Stimulated activated CD4-positive, alpha-beta T cell treated with anti-CD3 and anti-CD28 coated beads, Interleukin-2, amount 100 ng/mL, for 48 hours (primary cell): ENCODE measurements at regions not wholly inside any gene's neighbourhood (a gene's known extent, or its start where the extent isn't known, plus 50 kb on each side); places are given as distances from the start of the nearest gene placed in this dataset.
"Not testable (repeated sequence)": the region's sequence is repeated elsewhere in the genome, so short reads cannot be mapped to it uniquely, and the experiment has no call there.

Source experiments
- DNase-seq, 2 donors: peaks; one replicate each; pipeline ENCODE4 v3.0.0-alpha.2; 2020

GRCh38 chr3:159741281-159741680 lies 247.4 kb upstream of the IL12A start:
- no peak for DNase-seq

GRCh38 chr3:159748425-159748824 lies 240.2 kb upstream of the IL12A start:
- DNase-seq, result no peak

- no peak for DNase-seq
These were observed 239.2 kb upstream of the IL12A start for GRCh38 chr3:159749406-159749805.

- DNase-seq, result no peak
These were observed 237.5 kb upstream of the IL12A start for GRCh38 chr3:159751146-159751545.

- DNase-seq, result no peak
These were observed 236.9 kb upstream of the IL12A start for GRCh38 chr3:159751752-159752151.

- not testable (repeated sequence) for DNase-seq
These were observed 232.1 kb upstream of the IL12A start for GRCh38 chr3:159756279-159757207.

- DNase-seq, result no peak
These were observed 231.1 kb upstream of the IL12A start for GRCh38 chr3:159757341-159758060.

- no peak for DNase-seq
These were observed 228.6 kb upstream of the IL12A start for GRCh38 chr3:159760046-159760445.

GRCh38 chr3:159761369-159761768 lies 227.3 kb upstream of the IL12A start:
- no peak for DNase-seq

GRCh38 chr3:159761848-159762635 lies 226.6 kb upstream of the IL12A start:
- no peak for DNase-seq

GRCh38 chr3:159763011-159763601 lies 225.5 kb upstream of the IL12A start:
- peak in 1 of 2 donors; percentile 6 for DNase-seq

- DNase-seq, result no peak
These were observed 224.8 kb upstream of the IL12A start for GRCh38 chr3:159763602-159764489.

GRCh38 chr3:159764490-159765029 lies 224.1 kb upstream of the IL12A start:
- no peak for DNase-seq

- DNase-seq, result no peak
These were observed 223.4 kb upstream of the IL12A start for GRCh38 chr3:159765030-159765859.

GRCh38 chr3:159765860-159766294 lies 222.8 kb upstream of the IL12A start:
- no peak for DNase-seq

- no peak for DNase-seq
These were observed 222.0 kb upstream of the IL12A start for GRCh38 chr3:159766563-159767185.

GRCh38 chr3:159770998-159771397 lies 217.6 kb upstream of the IL12A start:
- no peak for DNase-seq

- no peak for DNase-seq
These were observed 216.6 kb upstream of the IL12A start for GRCh38 chr3:159771865-159772611.

GRCh38 chr3:159773706-159774105 lies 214.9 kb upstream of the IL12A start:
- no peak for DNase-seq
